ENCODE measurements at regions not wholly inside any gene's neighbourhood (a gene's known extent, or its start where the extent isn't known, plus 50 kb on each side); places are given as distances from the start of the nearest gene placed in this dataset.
"Not testable (repeated sequence)": the region's sequence is repeated elsewhere in the genome, so short reads cannot be mapped to it uniquely, and the experiment has no call there.

DNA sequence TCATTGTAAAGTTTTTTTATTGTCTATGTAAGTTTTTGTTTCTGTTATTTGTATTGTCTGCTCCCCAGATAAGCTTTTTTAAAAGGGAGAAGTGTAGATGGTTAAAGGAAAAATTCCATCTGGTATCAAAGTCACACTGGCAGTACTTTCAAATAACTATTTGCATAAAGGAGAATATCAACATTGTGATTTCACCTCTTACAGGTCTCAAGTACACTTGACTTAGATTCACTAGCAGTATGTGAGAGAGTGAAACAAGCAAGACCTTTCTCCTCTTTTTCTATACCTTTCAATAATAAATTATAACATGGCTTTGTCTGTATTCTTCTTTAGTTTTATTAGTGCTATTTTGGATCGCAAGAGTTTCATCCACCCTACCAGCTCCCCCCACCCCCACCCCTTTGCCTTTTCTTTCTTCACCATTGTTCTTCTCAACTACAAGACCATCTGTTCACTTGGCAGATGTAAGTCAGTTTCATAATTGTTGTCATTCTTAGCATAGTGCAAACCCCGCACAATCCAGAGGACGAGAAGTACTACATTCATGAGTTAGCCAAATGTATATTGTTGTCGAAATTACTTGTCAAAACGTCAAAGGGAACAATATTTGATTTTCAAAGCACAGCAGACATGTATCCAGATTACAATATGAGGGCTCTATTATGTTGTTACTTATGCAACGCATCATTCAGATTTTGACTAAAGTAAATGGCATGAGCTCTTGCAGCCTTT is 602.7 kb upstream of the FLRT2 start:
- no peaks in the 10 kb centered on the region for H3K9me2 ChIP-seq (replicated peaks; ENCODE audit: insufficient read depth, low read length)
- H4K20me1 ChIP-seq (ENCODE audit: insufficient read depth, low read depth, low read length): no peaks in the 10 kb centered on the region
- no peak overlapping the region for H2AFZ ChIP-seq (ENCODE audit: low read length)
- 0 out of 2 replicates have a peak, but pooled peaks cover 2% of the 10 kb centered on the region for H3K27me3 ChIP-seq (ENCODE audit: low read length)
- no peak overlapping the region for H3K27ac ChIP-seq (ENCODE audit: low read length)
- no peaks in the 10 kb centered on the region for H3K36me3 ChIP-seq (ENCODE audit: insufficient read depth, low read length)
- no peak overlapping the region for H3K9ac ChIP-seq (ENCODE audit: low read length)
- H3K4me1 ChIP-seq (ENCODE audit: low read length): no peaks in the 10 kb centered on the region
- H3K4me2 ChIP-seq (ENCODE audit: low read depth, low read length, poor library complexity, severe bottlenecking): no peak overlapping the region
- DNase-seq: no peak
- H3K79me2 ChIP-seq (ENCODE audit: low read length): no peaks in the 10 kb centered on the region
- peaks cover 7% of the 10 kb centered on the region for H3K9me3 ChIP-seq (ENCODE audit: low read length)
- no peak overlapping the region for H3K4me3 ChIP-seq (ENCODE audit: low read length)

DNA sequence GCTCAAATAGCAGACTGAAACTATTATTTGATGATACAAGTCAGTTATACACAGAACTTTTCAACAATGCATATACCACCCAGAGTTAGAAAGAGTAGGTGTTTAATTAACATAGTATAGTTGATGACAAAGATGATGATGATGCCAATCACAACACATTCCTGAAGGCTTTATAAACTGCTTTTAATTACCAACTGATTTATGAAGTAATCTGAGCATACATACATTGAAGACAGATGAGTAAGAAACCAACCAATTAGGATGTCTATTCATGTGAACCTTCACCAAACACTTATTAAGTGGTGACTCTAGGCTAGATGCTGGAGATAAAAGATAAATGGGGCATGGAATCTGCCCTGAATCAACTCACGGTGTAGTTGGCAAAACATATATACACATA is 600.9 kb upstream of the FLRT2 start:
- DNase-seq: no peak
- no peak overlapping the region for H3K9ac ChIP-seq (ENCODE audit: low read length)
- H3K4me2 ChIP-seq (ENCODE audit: low read depth, low read length, poor library complexity, severe bottlenecking): no peak overlapping the region

DNA sequence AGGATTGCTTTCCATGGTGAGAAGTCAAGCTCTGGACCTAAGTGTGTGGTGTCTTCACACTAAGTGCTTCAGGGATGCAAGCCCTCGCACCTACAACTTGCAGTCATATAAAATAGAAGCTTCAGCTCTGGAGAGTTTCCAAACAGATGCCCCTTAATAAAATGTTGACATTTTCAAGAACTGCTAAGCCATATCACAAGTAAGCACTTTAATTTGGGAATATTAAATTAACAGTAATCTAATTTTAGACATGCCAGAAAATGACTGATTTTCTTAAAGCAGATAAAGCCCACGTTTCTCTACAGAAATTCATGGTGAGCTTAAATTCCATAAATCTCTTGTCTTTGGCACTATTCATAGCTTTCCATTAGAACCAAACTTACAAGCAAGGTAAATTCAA is 600.1 kb upstream of the FLRT2 start:
- Histone ChIP-seq H2AFZ (ENCODE audit: low read length) (no peak overlapping the region), H3K27ac (ENCODE audit: low read length) (no peak overlapping the region), H3K4me3 (ENCODE audit: low read length) (no peak overlapping the region), H3K27me3 (ENCODE audit: low read length) (no peaks in the 10 kb centered on the region), H3K36me3 (ENCODE audit: insufficient read depth, low read length) (no peaks in the 10 kb centered on the region), H3K79me2 (ENCODE audit: low read length) (no peaks in the 10 kb centered on the region), H3K9me2 (replicated peaks; ENCODE audit: insufficient read depth, low read length) (no peaks in the 10 kb centered on the region), H3K9me3 (ENCODE audit: low read length) (peaks cover 4% of the 10 kb centered on the region; the same call in 1 of the 2 replicates), H3K9ac (ENCODE audit: low read length) (no peak overlapping the region), H4K20me1 (ENCODE audit: insufficient read depth, low read depth, low read length) (no peaks in the 10 kb centered on the region), H3K4me1 (ENCODE audit: low read length) (no peaks in the 10 kb centered on the region), H3K4me2 (ENCODE audit: low read depth, low read length, poor library complexity, severe bottlenecking) (no peak overlapping the region)
- DNase-seq: no peak

More for the DNA sequence above, 600.9 kb upstream of the FLRT2 start:
- H4K20me1 ChIP-seq (ENCODE audit: insufficient read depth, low read depth, low read length): no peaks in the 10 kb centered on the region
- H3K27me3 ChIP-seq (ENCODE audit: low read length): no peaks in the 10 kb centered on the region
- H3K27ac ChIP-seq (ENCODE audit: low read length): no peak overlapping the region
- peaks cover 4% of the 10 kb centered on the region; the same call in 1 of the 2 replicates for H3K9me3 ChIP-seq (ENCODE audit: low read length)
- no peaks in the 10 kb centered on the region for H3K4me1 ChIP-seq (ENCODE audit: low read length)
- no peaks in the 10 kb centered on the region for H3K36me3 ChIP-seq (ENCODE audit: insufficient read depth, low read length)
- no peaks in the 10 kb centered on the region for H3K79me2 ChIP-seq (ENCODE audit: low read length)
- no peak overlapping the region for H2AFZ ChIP-seq (ENCODE audit: low read length)
- H3K9me2 ChIP-seq (replicated peaks; ENCODE audit: insufficient read depth, low read length): no peaks in the 10 kb centered on the region
- no peak overlapping the region for H3K4me3 ChIP-seq (ENCODE audit: low read length)

DNA sequence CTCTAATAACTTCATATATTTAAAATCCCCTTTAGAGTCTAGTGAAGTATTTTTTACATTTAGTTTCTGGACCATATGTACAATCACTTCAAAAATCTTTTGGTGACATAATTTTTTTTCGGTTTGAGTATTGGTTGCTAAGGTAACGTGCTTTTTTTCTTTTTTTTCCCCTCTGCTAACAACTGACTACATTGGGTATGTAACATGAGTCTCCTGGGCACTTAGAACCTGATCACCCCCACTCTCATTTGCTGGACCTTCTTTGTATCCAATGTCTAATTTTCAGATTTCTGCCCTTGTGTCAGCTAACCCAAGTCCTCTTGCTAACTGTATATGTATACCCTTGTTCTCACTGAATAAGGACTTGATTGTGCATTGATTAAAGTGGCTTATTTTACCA is 592.9 kb upstream of the FLRT2 start:
- DNase-seq: no peak
- H3K4me1 ChIP-seq (ENCODE audit: low read length): no peaks in the 10 kb centered on the region
- no peak overlapping the region for H3K27ac ChIP-seq (ENCODE audit: low read length)

DNA sequence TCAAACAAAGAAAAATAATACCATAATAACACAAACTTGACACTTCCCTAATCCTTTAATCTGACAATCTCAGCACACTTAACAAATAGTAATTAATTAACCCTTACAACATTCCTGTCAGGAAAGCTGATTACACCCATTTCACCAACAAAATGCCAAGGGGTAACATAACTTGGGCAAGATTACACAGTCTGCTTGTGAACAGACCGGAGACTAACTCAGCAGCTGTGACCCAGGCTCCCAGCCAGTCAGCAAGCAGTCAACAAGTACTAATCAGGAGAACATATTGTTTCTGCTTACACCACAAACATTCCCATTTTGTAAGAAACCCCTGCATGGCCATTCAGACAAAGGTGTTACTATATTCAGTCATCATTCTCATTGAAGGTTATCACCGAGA is 592.5 kb upstream of the FLRT2 start:
- Histone ChIP-seq H3K9me2 (replicated peaks; ENCODE audit: insufficient read depth, low read length) (no peaks in the 10 kb centered on the region; the same call in 1 of the 2 replicates), H3K27me3 (ENCODE audit: low read length) (no peaks in the 10 kb centered on the region), H3K4me2 (ENCODE audit: low read depth, low read length, poor library complexity, severe bottlenecking) (no peak overlapping the region), H3K9ac (ENCODE audit: low read length) (no peak overlapping the region), H3K9me3 (ENCODE audit: low read length) (peaks cover 8% of the 10 kb centered on the region; the same call in 1 of the 2 replicates), H3K4me3 (ENCODE audit: low read length) (no peak overlapping the region), H4K20me1 (ENCODE audit: insufficient read depth, low read depth, low read length) (no peaks in the 10 kb centered on the region), H2AFZ (ENCODE audit: low read length) (no peak overlapping the region), H3K79me2 (ENCODE audit: low read length) (no peaks in the 10 kb centered on the region), H3K27ac (ENCODE audit: low read length) (no peak overlapping the region), H3K4me1 (ENCODE audit: low read length) (no peaks in the 10 kb centered on the region), H3K36me3 (ENCODE audit: insufficient read depth, low read length) (no peaks in the 10 kb centered on the region)
- no peak for DNase-seq

More for the DNA sequence above, 592.9 kb upstream of the FLRT2 start:
- H4K20me1 ChIP-seq (ENCODE audit: insufficient read depth, low read depth, low read length): no peaks in the 10 kb centered on the region
- no peaks in the 10 kb centered on the region; the same call in 1 of the 2 replicates for H3K9me2 ChIP-seq (replicated peaks; ENCODE audit: insufficient read depth, low read length)
- H3K79me2 ChIP-seq (ENCODE audit: low read length): no peaks in the 10 kb centered on the region
- peaks cover 8% of the 10 kb centered on the region; the same call in 1 of the 2 replicates for H3K9me3 ChIP-seq (ENCODE audit: low read length)
- no peak overlapping the region for H3K9ac ChIP-seq (ENCODE audit: low read length)
- H3K27me3 ChIP-seq (ENCODE audit: low read length): no peaks in the 10 kb centered on the region
- H3K36me3 ChIP-seq (ENCODE audit: insufficient read depth, low read length): no peaks in the 10 kb centered on the region
- no peak overlapping the region for H3K4me3 ChIP-seq (ENCODE audit: low read length)
- H2AFZ ChIP-seq (ENCODE audit: low read length): no peak overlapping the region
- H3K4me2 ChIP-seq (ENCODE audit: low read depth, low read length, poor library complexity, severe bottlenecking): no peak overlapping the region

DNA sequence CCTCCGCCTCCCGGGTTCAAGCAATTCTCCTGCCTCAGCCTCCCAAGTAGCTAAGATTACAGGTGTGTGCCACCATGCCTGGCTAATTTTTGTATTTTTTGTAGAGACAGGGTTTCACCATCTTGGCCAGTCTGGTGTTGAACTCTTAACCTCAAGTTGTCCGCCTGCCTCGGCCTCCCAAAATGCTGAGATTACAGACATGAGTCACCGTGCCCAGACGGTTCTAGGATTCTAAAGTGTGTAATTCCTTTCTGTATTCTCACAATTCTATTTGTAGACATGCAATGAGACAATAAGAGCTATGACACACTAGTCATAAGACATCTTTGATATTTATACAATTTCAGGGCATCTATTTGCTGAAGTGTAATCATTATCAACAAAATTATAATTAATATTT is 585.0 kb upstream of the FLRT2 start:
- not testable (repeated sequence) for H3K27me3 ChIP-seq (ENCODE audit: low read length); H3K79me2 ChIP-seq (ENCODE audit: low read length); H3K27ac ChIP-seq (ENCODE audit: low read length); H3K9ac ChIP-seq (ENCODE audit: low read length); DNase-seq; H3K4me2 ChIP-seq (ENCODE audit: low read depth, low read length, poor library complexity, severe bottlenecking); H4K20me1 ChIP-seq (ENCODE audit: insufficient read depth, low read depth, low read length); H3K4me1 ChIP-seq (ENCODE audit: low read length); H2AFZ ChIP-seq (ENCODE audit: low read length); H3K9me2 ChIP-seq (replicated peaks; ENCODE audit: insufficient read depth, low read length); H3K36me3 ChIP-seq (ENCODE audit: insufficient read depth, low read length); H3K4me3 ChIP-seq (ENCODE audit: low read length)
- peaks cover 12% of the 10 kb centered on the region for H3K9me3 ChIP-seq (ENCODE audit: low read length)

DNA sequence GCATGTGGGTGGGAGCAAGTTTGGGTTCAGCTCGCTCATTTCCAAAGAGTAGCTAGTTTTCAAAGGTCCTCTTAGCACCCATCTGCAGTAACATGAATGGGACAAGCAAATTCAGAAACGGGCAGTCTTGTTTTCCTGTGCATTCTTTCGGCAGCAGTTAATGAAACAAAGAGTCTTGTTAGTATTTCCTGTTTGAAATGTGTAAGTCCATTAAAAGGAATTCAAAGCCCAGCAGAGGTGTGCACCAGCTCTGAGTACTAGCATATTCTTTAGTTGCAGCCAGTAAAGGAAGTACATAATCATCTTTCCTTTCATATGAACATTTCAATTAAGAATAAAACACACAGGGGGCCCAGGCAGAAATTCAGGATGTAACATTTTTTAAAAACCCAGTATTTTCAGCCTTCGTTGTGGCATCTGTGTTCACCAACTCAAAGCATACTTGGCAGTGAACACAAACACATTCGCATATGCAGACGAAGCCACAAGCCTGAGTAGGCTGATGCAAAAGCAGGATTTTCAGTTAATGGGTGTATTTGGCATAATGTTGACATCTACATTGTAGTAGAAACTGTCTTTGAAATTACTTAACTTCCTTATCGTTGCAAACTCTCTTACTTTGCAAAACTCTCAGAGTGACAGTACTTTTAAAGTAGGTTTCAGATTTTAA is 570.0 kb upstream of the FLRT2 start:
- DNase-seq: no peak
- H3K4me2 ChIP-seq (ENCODE audit: low read depth, low read length, poor library complexity, severe bottlenecking): no peak overlapping the region
- no peaks in the 10 kb centered on the region for H3K9me2 ChIP-seq (replicated peaks; ENCODE audit: insufficient read depth, low read length)
- H3K79me2 ChIP-seq (ENCODE audit: low read length): no peaks in the 10 kb centered on the region
- no peak overlapping the region for H2AFZ ChIP-seq (ENCODE audit: low read length)
- H3K4me3 ChIP-seq (ENCODE audit: low read length): no peak overlapping the region
- no peaks in the 10 kb centered on the region for H3K4me1 ChIP-seq (ENCODE audit: low read length)
- peaks cover 21% of the 10 kb centered on the region; the same call in 1 of the 2 replicates for H3K9me3 ChIP-seq (ENCODE audit: low read length)
- no peaks in the 10 kb centered on the region for H4K20me1 ChIP-seq (ENCODE audit: insufficient read depth, low read depth, low read length)
- H3K27ac ChIP-seq (ENCODE audit: low read length): no peak overlapping the region
- H3K36me3 ChIP-seq (ENCODE audit: insufficient read depth, low read length): no peaks in the 10 kb centered on the region
- no peaks in the 10 kb centered on the region for H3K27me3 ChIP-seq (ENCODE audit: low read length)
- no peak overlapping the region for H3K9ac ChIP-seq (ENCODE audit: low read length)

DNA sequence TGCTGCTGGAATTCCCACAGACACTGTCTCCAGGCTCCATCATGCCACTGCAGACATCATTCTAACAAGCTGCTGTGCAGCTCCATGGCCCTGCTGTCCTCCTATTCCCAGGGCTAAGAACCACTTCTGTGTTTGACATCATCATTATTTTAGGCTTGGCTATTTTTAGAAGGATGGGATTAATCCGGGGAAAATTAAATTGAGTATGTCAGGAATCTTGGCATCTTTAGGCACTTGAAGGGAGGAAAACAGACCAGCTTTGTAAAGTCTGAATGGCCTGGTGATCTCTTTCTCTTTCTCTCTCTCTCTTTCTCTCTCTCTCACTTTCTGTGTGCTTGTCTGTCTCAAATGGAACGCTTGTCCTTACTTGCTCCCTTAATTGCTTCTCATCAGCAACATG is 568.3 kb upstream of the FLRT2 start:
- Histone ChIP-seq H3K9ac (ENCODE audit: low read length) (no peak overlapping the region), H3K36me3 (ENCODE audit: insufficient read depth, low read length) (no peaks in the 10 kb centered on the region), H3K4me2 (ENCODE audit: low read depth, low read length, poor library complexity, severe bottlenecking) (no peak overlapping the region), H3K9me2 (replicated peaks; ENCODE audit: insufficient read depth, low read length) (no peaks in the 10 kb centered on the region), H3K9me3 (ENCODE audit: low read length) (peaks cover 13% of the 10 kb centered on the region; the same call in 1 of the 2 replicates), H3K79me2 (ENCODE audit: low read length) (no peaks in the 10 kb centered on the region), H4K20me1 (ENCODE audit: insufficient read depth, low read depth, low read length) (no peaks in the 10 kb centered on the region), H2AFZ (ENCODE audit: low read length) (no peak overlapping the region), H3K4me1 (ENCODE audit: low read length) (no peaks in the 10 kb centered on the region), H3K27me3 (ENCODE audit: low read length) (no peaks in the 10 kb centered on the region), H3K4me3 (ENCODE audit: low read length) (no peak overlapping the region), H3K27ac (ENCODE audit: low read length) (no peak overlapping the region)
- DNase-seq: no peak
